ENCODE measurements at regions not wholly inside any gene's neighbourhood (a gene's known extent, or its start where the extent isn't known, plus 50 kb on each side); places are given as distances from the start of the nearest gene placed in this dataset.

DNA sequence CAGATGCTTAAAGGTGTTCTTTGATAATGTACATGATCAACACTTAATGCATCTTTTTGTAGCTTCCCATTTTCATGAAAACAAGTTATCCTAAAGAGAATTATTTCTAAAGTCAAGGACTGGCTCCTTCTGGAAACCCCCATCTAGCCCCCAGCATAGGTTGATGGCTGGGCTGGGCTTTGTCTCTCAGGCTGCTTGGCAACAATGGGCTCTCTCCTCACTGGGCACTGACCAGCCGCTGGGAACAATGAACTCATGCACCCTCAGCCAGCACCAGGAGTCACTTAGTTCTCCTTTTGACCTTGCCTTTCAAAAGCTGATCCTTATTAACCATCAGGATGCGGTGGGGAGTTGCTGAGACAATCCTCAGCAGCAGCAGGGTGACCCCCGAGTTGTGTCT, 293.0 kb upstream of the PLXNA2 start:
- Histone ChIP-seq H3K27ac (ENCODE audit: extremely low read depth, low read depth, low read length) (no peak overlapping the region), H3K9me3 (ENCODE audit: control insufficient read depth, insufficient read depth, low read depth, low read length) (no peaks in the 10 kb centered on the region), H3K4me1 (ENCODE audit: control insufficient read depth, insufficient read depth, low read length) (no peaks in the 10 kb centered on the region), H3K4me3 (ENCODE audit: low read depth, low read length) (no peak overlapping the region), H3K36me3 (ENCODE audit: control insufficient read depth in 2 of 2, insufficient read depth in 1 of 2, low read length in 2 of 2) (no peaks in the 10 kb centered on the region)
- TF ChIP-seq, protein P1, sequence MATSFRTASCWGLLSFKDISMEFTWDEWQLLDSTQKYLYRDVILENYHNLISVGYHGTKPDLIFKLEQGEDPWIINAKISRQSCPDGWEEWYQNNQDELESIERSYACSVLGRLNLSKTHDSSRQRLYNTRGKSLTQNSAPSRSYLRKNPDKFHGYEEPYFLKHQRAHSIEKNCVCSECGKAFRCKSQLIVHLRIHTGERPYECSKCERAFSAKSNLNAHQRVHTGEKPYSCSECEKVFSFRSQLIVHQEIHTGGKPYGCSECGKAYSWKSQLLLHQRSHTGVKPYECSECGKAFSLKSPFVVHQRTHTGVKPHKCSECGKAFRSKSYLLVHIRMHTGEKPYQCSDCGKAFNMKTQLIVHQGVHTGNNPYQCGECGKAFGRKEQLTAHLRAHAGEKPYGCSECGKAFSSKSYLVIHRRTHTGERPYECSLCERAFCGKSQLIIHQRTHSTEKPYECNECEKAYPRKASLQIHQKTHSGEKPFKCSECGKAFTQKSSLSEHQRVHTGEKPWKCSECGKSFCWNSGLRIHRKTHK (tag by site-specific recombination; IDR thresholded peaks at IDR 0.05): no peak
- no peak for TF ChIP-seq PRDM1 (tag by site-specific recombination; IDR thresholded peaks at IDR 0.05)
- no peak for TF ChIP-seq ZNF157 (tag by site-specific recombination; IDR thresholded peaks at IDR 0.05)
- TF ChIP-seq, protein P2, sequence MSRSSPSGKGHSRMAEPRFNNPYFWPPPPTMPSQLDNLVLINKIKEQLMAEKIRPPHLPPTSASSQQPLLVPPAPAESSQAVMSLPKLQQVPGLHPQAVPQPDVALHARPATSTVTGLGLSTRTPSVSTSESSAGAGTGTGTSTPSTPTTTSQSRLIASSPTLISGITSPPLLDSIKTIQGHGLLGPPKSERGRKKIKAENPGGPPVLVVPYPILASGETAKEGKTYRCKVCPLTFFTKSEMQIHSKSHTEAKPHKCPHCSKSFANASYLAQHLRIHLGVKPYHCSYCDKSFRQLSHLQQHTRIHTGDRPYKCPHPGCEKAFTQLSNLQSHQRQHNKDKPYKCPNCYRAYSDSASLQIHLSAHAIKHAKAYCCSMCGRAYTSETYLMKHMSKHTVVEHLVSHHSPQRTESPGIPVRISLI (tag by site-specific recombination; IDR thresholded peaks at IDR 0.05): no peak
- no peak for TF ChIP-seq ZNF510 (tag by site-specific recombination; IDR thresholded peaks at IDR 0.05; ENCODE audit: insufficient replicate concordance)
- no peak for TF ChIP-seq HOXC10 (CRISPR knock-in tag; IDR thresholded peaks at IDR 0.05)
- TF ChIP-seq, protein P3, sequence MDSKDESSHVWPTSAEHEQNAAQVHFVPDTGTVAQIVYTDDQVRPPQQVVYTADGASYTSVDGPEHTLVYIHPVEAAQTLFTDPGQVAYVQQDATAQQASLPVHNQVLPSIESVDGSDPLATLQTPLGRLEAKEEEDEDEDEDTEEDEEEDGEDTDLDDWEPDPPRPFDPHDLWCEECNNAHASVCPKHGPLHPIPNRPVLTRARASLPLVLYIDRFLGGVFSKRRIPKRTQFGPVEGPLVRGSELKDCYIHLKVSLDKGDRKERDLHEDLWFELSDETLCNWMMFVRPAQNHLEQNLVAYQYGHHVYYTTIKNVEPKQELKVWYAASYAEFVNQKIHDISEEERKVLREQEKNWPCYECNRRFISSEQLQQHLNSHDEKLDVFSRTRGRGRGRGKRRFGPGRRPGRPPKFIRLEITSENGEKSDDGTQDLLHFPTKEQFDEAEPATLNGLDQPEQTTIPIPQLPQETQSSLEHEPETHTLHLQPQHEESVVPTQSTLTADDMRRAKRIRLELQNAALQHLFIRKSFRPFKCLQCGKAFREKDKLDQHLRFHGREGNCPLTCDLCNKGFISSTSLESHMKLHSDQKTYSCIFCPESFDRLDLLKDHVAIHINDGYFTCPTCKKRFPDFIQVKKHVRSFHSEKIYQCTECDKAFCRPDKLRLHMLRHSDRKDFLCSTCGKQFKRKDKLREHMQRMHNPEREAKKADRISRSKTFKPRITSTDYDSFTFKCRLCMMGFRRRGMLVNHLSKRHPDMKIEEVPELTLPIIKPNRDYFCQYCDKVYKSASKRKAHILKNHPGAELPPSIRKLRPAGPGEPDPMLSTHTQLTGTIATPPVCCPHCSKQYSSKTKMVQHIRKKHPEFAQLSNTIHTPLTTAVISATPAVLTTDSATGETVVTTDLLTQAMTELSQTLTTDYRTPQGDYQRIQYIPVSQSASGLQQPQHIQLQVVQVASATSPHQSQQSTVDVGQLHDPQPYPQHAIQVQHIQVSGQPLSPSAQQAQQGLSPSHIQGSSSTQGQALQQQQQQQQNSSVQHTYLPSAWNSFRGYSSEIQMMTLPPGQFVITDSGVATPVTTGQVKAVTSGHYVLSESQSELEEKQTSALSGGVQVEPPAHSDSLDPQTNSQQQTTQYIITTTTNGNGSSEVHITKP (tag by site-specific recombination; IDR thresholded peaks at IDR 0.05): no peak
- no peak for TF ChIP-seq WT1 (tag by site-specific recombination; IDR thresholded peaks at IDR 0.05)
- TF ChIP-seq ZFP37 (tag by site-specific recombination; IDR thresholded peaks at IDR 0.05): no peak
- no peak for TF ChIP-seq ZFP3 (tag by site-specific recombination; IDR thresholded peaks at IDR 0.05; ENCODE audit: low read depth)
- TF ChIP-seq ZNF585B (tag by site-specific recombination; IDR thresholded peaks at IDR 0.05): no peak
- TF ChIP-seq ZNF600 (tag by site-specific recombination; IDR thresholded peaks at IDR 0.05): no peak
- no peak for TF ChIP-seq ZNF354C (tag by site-specific recombination; IDR thresholded peaks at IDR 0.05; ENCODE audit: borderline replicate concordance, low read depth)
- no peak for TF ChIP-seq ZNF16 (tag by site-specific recombination; IDR thresholded peaks at IDR 0.05; ENCODE audit: low read depth)
- TF ChIP-seq ZBTB48 (tag by site-specific recombination; IDR thresholded peaks at IDR 0.05): no peak
- ChIA-PET CTCF (interaction anchor here (0.6 kb wide), 1 partner anchor 28 kb away, joined by 3 read pairs; no protein-coding TSS in a partner anchor), POLR2A (no interaction called here)

DNA sequence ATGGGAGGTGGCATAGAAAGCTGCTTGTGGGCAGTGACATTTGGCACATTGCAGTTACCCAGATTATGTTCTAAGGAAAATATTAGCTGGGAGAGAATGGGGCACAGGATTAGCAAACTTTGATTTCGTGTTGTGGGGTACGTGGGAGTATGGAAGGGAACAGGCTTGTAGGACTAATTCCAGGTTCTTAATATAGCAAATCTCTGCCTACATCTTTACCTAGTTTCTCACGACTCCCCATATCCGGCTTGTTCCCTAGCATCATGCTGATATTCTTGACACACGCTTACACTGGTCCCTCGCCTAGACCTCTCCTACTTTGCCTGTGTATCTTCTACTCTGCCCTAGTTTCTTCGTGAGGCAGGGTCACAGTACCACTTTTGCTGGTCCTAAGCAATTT, 293.9 kb upstream of the PLXNA2 start:
- Histone ChIP-seq H3K27ac (ENCODE audit: extremely low read depth, low read depth, low read length) (no peak overlapping the region), H3K4me1 (ENCODE audit: control insufficient read depth, insufficient read depth, low read length) (no peaks in the 10 kb centered on the region), H3K4me3 (ENCODE audit: low read depth, low read length) (no peak overlapping the region), H3K36me3 (ENCODE audit: control insufficient read depth in 2 of 2, insufficient read depth in 1 of 2, low read length in 2 of 2) (no peaks in the 10 kb centered on the region), H3K9me3 (ENCODE audit: control insufficient read depth, insufficient read depth, low read depth, low read length) (no peaks in the 10 kb centered on the region)
- ChIA-PET CTCF (interaction anchor here (0.7 kb wide), 1 partner anchor 42 kb away, joined by 3 read pairs; no protein-coding TSS in a partner anchor), POLR2A (no interaction called here)
- TF ChIP-seq, protein P4, sequence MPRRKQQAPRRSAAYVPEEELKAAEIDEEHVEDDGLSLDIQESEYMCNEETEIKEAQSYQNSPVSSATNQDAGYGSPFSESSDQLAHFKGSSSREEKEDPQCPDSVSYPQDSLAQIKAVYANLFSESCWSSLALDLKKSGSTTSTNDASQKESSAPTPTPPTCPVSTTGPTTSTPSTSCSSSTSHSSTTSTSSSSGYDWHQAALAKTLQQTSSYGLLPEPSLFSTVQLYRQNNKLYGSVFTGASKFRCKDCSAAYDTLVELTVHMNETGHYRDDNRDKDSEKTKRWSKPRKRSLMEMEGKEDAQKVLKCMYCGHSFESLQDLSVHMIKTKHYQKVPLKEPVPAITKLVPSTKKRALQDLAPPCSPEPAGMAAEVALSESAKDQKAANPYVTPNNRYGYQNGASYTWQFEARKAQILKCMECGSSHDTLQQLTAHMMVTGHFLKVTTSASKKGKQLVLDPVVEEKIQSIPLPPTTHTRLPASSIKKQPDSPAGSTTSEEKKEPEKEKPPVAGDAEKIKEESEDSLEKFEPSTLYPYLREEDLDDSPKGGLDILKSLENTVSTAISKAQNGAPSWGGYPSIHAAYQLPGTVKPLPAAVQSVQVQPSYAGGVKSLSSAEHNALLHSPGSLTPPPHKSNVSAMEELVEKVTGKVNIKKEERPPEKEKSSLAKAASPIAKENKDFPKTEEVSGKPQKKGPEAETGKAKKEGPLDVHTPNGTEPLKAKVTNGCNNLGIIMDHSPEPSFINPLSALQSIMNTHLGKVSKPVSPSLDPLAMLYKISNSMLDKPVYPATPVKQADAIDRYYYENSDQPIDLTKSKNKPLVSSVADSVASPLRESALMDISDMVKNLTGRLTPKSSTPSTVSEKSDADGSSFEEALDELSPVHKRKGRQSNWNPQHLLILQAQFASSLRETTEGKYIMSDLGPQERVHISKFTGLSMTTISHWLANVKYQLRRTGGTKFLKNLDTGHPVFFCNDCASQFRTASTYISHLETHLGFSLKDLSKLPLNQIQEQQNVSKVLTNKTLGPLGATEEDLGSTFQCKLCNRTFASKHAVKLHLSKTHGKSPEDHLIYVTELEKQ (tag by site-specific recombination; IDR thresholded peaks at IDR 0.05; ENCODE audit: borderline replicate concordance): no peak
- TF ChIP-seq ZNF394 (tag by site-specific recombination; IDR thresholded peaks at IDR 0.05; ENCODE audit: borderline replicate concordance) (no peak), ZNF571 (tag by site-specific recombination; IDR thresholded peaks at IDR 0.05) (no peak), ZNF175 (tag by site-specific recombination; IDR thresholded peaks at IDR 0.05) (no peak), ZNF423 (tag by site-specific recombination; IDR thresholded peaks at IDR 0.05) (no peak), ZNF155 (tag by site-specific recombination; IDR thresholded peaks at IDR 0.05) (no peak), ZNF311 (tag by site-specific recombination; IDR thresholded peaks at IDR 0.05; ENCODE audit: borderline replicate concordance) (no peak), SP2 (tag by site-specific recombination; IDR thresholded peaks at IDR 0.05) (no peak), ZNF138 (tag by site-specific recombination; IDR thresholded peaks at IDR 0.05; ENCODE audit: borderline replicate concordance) (no peak), ZNF664 (tag by site-specific recombination; IDR thresholded peaks at IDR 0.05) (no peak)
- TF ChIP-seq, protein P5, sequence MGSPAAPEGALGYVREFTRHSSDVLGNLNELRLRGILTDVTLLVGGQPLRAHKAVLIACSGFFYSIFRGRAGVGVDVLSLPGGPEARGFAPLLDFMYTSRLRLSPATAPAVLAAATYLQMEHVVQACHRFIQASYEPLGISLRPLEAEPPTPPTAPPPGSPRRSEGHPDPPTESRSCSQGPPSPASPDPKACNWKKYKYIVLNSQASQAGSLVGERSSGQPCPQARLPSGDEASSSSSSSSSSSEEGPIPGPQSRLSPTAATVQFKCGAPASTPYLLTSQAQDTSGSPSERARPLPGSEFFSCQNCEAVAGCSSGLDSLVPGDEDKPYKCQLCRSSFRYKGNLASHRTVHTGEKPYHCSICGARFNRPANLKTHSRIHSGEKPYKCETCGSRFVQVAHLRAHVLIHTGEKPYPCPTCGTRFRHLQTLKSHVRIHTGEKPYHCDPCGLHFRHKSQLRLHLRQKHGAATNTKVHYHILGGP (tag by site-specific recombination; IDR thresholded peaks at IDR 0.05): no peak
